Endothelial cell of umbilical vein (primary cell): ENCODE measurements at regions not wholly inside any gene's neighbourhood (a gene's known extent, or its start where the extent isn't known, plus 50 kb on each side); places are given as distances from the start of the nearest gene placed in this dataset.

Experiments used
- BruUV-seq: library from RNA; stranded (reverse); fragments of 400-500 nt; replicated peaks from 2 replicates; lab custom pipeline; 2021; lab: Mats Ljungman, UMichigan
- CTCF ChIA-PET: fragments of 300-600, 350-600 bp; sonication (Branson Sonifier 250); formaldehyde crosslinking; loops from one replicate; lab custom pipeline; 2021; ENCODE audit warnings: antibody characterized with exemption, inconsistent platforms; lab: Charles Lee
- POLR2A ChIA-PET: fragments of 300-600, 350-600 bp; sonication (Branson Sonifier 250); formaldehyde crosslinking; loops from one replicate; lab custom pipeline; 2021; ENCODE audit warnings: antibody characterized with exemption, inconsistent platforms; lab: Charles Lee
- DNase-seq: peaks from one replicate; pipeline ENCODE4 v3.0.0-alpha.2; 2011; ENCODE audit warnings: low read depth, low spot score
- FAIRE-seq: peaks from 2 replicates; lab custom pipeline; 2011; peaks lifted over from hg19 to GRCh38; lab: Jason Lieb, UNC
- H2AFZ ChIP-seq: 2 replicates; pipeline ENCODE4 v1.6.0; 2012; ENCODE audit warnings: low read depth, low read length, control low read depth, inconsistent platforms
- H3K27ac ChIP-seq: 2 replicates; pipeline ENCODE4 v1.5.1; 2011; ENCODE audit warnings: low read depth, mild to moderate bottlenecking, control low read depth, low read length, moderate library complexity; ENCODE audit not compliant: insufficient read depth
- H3K27me3 ChIP-seq, 2 experiments: 2 replicates each; pipeline versions ENCODE4 v1.6.0 to v1.6.1; 2011; ENCODE audit warnings: low read length in 2 of 2, mixed read lengths in 1 of 2; ENCODE audit not compliant: control insufficient read depth in 2 of 2, insufficient read depth in 2 of 2
- H3K36me3 ChIP-seq, 2 experiments: 2 replicates in 1 of 2; 3 replicates in 1 of 2; pipeline ENCODE4 v1.5.1; 2011; ENCODE audit warnings: low read length in 2 of 2, mild to moderate bottlenecking in 1 of 2, moderate library complexity in 1 of 2; ENCODE audit not compliant: control insufficient read depth in 2 of 2, insufficient read depth in 2 of 2; ENCODE audit errors: extremely low read depth in 1 of 2
- H3K4me1 ChIP-seq: 3 replicates; pipeline ENCODE4 v1.5.1; 2011; ENCODE audit warnings: mild to moderate bottlenecking, low read length; ENCODE audit not compliant: control insufficient read depth, insufficient read depth; ENCODE audit errors: extremely low read depth
- H3K4me2 ChIP-seq: 2 replicates; pipeline ENCODE4 v1.6.1; 2011; ENCODE audit warnings: low read length, control low read depth, mixed read lengths; ENCODE audit not compliant: insufficient read depth
- H3K4me3 ChIP-seq, 3 experiments: fragments of 200-600 bp in 1 of 3; sonication (generic), shearing (Covaris generic) in 1 of 3; replicated peaks in 1 of 3; 2 replicates each; pipeline ENCODE4 v1.5.1; 2011 to 2016; ENCODE audit warnings: control low read depth in 3 of 3, low read length in 3 of 3, mild to moderate bottlenecking in 2 of 3, inconsistent platforms in 1 of 3, low read depth in 1 of 3, moderate library complexity in 1 of 3; ENCODE audit not compliant: insufficient read depth in 1 of 3
- H3K79me2 ChIP-seq: 2 replicates; pipeline ENCODE4 v1.6.0; 2012; ENCODE audit warnings: low read length, inconsistent platforms; ENCODE audit not compliant: control insufficient read depth, insufficient read depth
- H3K9ac ChIP-seq: replicated peaks from 2 replicates; pipeline ENCODE3; 2011; ENCODE audit warnings: low read length, control low read depth; ENCODE audit not compliant: insufficient read depth; ENCODE audit errors: extremely low read depth
- H3K9me1 ChIP-seq: replicated peaks from 3 replicates; pipeline ENCODE4 v1.6.0; 2011; ENCODE audit warnings: mild to moderate bottlenecking, low read length; ENCODE audit not compliant: control insufficient read depth, insufficient read depth; ENCODE audit errors: extremely low read depth
- H3K9me3 ChIP-seq: replicated peaks from 2 replicates; pipeline ENCODE4 v1.5.1; 2012; ENCODE audit warnings: low read length, inconsistent platforms; ENCODE audit not compliant: control insufficient read depth, insufficient read depth
- H4K20me1 ChIP-seq: replicated peaks from 2 replicates; pipeline ENCODE3; 2011; ENCODE audit warnings: mild to moderate bottlenecking, low read length; ENCODE audit not compliant: control insufficient read depth, insufficient read depth; ENCODE audit errors: extremely low read depth
- EZH2 ChIP-seq: IDR thresholded peaks from 2 replicates; pipeline ENCODE4 v1.6.1; 2012; ENCODE audit warnings: borderline replicate concordance, low read depth, mild to moderate bottlenecking, moderate library complexity, low read length, inconsistent platforms; ENCODE audit not compliant: severe bottlenecking
- FOS ChIP-seq: IDR thresholded peaks from 2 replicates; pipeline ENCODE4 v1.6.1; 2011; ENCODE audit warnings: mild to moderate bottlenecking, low read length, moderate library complexity, borderline replicate concordance; ENCODE audit not compliant: insufficient read depth
- GATA2 ChIP-seq: IDR thresholded peaks from 2 replicates; pipeline ENCODE4 v1.7.0; 2011; ENCODE audit warnings: low read depth, mild to moderate bottlenecking, moderate library complexity, mixed read lengths, low read length; ENCODE audit not compliant: insufficient read length, insufficient read depth
- JUN ChIP-seq: IDR thresholded peaks from 2 replicates; pipeline ENCODE4 v1.6.1; 2011; ENCODE audit warnings: borderline replicate concordance, low read depth; ENCODE audit not compliant: insufficient read length, insufficient read depth
- MAX ChIP-seq: IDR thresholded peaks from 2 replicates; pipeline ENCODE4 v1.6.1; 2011; ENCODE audit not compliant: insufficient read depth, insufficient read length
- MYC ChIP-seq: IDR thresholded peaks from one replicate; pipeline ENCODE4 v1.6.1; 2011; ENCODE audit warnings: mild to moderate bottlenecking, low read depth, low read length
- POLR2A ChIP-seq: IDR thresholded peaks from 2 replicates; pipeline ENCODE4 v1.6.1; 2012; ENCODE audit warnings: low read depth, mild to moderate bottlenecking, control low read depth, low read length
- POLR2AphosphoS5 ChIP-seq: IDR thresholded peaks from 2 replicates; pipeline ENCODE4 v1.6.1; 2012; ENCODE audit warnings: low read depth, mild to moderate bottlenecking, control low read depth, low read length, moderate library complexity; ENCODE audit not compliant: insufficient read depth
- dilution Hi-C: fragments of 300-500 bp; cut with MboI; formaldehyde crosslinking; loops from one replicate; pipeline ENCODE4 v1.15.0; 2019; ENCODE audit warnings: low sequenced_read_pairs; ENCODE audit not compliant: extremely low pct_ligation_motif_present
- intact Hi-C: fragments of 100-400 bp; cut with micrococcal nuclease; formaldehyde crosslinking; loops from one replicate; pipeline ENCODE4 v1.10.0; 2022
- TF ChIP-seq, protein P1 (sequence below), 2 donors: IDR thresholded peaks; 1 replicate in 1 of 2; 2 replicates in 1 of 2; pipeline ENCODE4 v1.5.1; 2011; ENCODE audit warnings: low read length in 2 of 2, mild to moderate bottlenecking in 2 of 2, moderate library complexity in 2 of 2, control low read depth in 1 of 2, inconsistent platforms in 1 of 2, low read depth in 1 of 2; ENCODE audit not compliant: insufficient read depth in 1 of 2; ENCODE audit errors: extremely low read depth in 1 of 2

DNA sequence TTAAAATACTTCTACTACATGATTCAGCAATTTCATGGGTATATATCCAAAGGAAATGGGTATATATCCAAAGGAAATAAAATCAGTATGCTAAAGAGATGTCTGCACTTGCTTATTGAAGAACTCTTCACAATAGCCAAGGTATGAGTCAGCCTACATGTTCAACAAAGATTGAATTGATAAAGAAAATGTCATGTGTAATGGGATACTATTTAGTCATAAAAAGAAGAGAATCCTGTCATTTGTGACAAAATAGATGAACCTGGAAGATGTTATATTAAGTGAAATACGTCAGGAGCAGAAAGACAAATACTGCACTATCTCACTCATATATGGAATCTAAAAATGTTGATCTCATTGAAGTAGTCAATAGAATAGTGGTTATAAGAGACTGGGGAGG, 944.5 kb upstream of the CTNND2 start:
- TF ChIP-seq, protein P1, sequence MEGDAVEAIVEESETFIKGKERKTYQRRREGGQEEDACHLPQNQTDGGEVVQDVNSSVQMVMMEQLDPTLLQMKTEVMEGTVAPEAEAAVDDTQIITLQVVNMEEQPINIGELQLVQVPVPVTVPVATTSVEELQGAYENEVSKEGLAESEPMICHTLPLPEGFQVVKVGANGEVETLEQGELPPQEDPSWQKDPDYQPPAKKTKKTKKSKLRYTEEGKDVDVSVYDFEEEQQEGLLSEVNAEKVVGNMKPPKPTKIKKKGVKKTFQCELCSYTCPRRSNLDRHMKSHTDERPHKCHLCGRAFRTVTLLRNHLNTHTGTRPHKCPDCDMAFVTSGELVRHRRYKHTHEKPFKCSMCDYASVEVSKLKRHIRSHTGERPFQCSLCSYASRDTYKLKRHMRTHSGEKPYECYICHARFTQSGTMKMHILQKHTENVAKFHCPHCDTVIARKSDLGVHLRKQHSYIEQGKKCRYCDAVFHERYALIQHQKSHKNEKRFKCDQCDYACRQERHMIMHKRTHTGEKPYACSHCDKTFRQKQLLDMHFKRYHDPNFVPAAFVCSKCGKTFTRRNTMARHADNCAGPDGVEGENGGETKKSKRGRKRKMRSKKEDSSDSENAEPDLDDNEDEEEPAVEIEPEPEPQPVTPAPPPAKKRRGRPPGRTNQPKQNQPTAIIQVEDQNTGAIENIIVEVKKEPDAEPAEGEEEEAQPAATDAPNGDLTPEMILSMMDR (IDR thresholded peaks at IDR 0.05; ENCODE audit: extremely low read depth in 1 of 2, insufficient read depth in 1 of 2, low read depth in 1 of 2, low read length in 2 of 2): no peak
- no peak for TF ChIP-seq EZH2
- TF ChIP-seq GATA2: no peak
- no peak for TF ChIP-seq POLR2AphosphoS5
- TF ChIP-seq FOS: no peak
- no peak for TF ChIP-seq POLR2A
- no peak for TF ChIP-seq MYC
- no peak for TF ChIP-seq JUN
- TF ChIP-seq MAX: no peak
- ChIA-PET CTCF (no interaction called here), POLR2A (no interaction called here)
- Histone ChIP-seq H4K20me1 (no peaks in the 10 kb centered on the region), H3K27ac (no peak overlapping the region), H3K9me1 (no peaks in the 10 kb centered on the region), H3K4me3 (no peak overlapping the region), H3K79me2 (no peaks in the 10 kb centered on the region), H3K9ac (no peak overlapping the region), H3K27me3 (no peaks in the 10 kb centered on the region), H3K4me1 (no peaks in the 10 kb centered on the region), H3K9me3 (no peaks in the 10 kb centered on the region), H2AFZ (no peak overlapping the region), H3K4me2 (no peak overlapping the region), H3K36me3 (no peaks in the 10 kb centered on the region)
- BruUV-seq: no TSS peak
- dilution Hi-C loops: no loop called here
- FAIRE-seq: no peak
- no peak for DNase-seq
- intact Hi-C loops: no loop called here
